Trophoblast cell (in vitro differentiated cells and primary cell): ENCODE measurements at regions not wholly inside any gene's neighbourhood (a gene's known extent, or its start where the extent isn't known, plus 50 kb on each side); places are given as distances from the start of the nearest gene placed in this dataset.

Source experiments
- DNase-seq, 2 donors: peaks; one replicate each; pipeline ENCODE4 v3.0.0-alpha.2; 2016
- H2AFZ ChIP-seq: 2 replicates; pipeline ENCODE4 v1.6.1; 2013; ENCODE audit warnings: low read length, moderate library complexity, mild to moderate bottlenecking; ENCODE audit not compliant: insufficient read depth, poor library complexity
- H2AK5ac ChIP-seq: 2 replicates; pipeline ENCODE4 v1.6.1; 2013; ENCODE audit warnings: mild to moderate bottlenecking, low read length
- H2BK120ac ChIP-seq: 2 replicates; pipeline ENCODE4 v1.6.1; 2013; ENCODE audit warnings: low read length, mild to moderate bottlenecking, moderate library complexity; ENCODE audit not compliant: insufficient read depth, poor library complexity
- H2BK12ac ChIP-seq: 2 replicates; pipeline ENCODE4 v1.6.1; 2013; ENCODE audit warnings: mild to moderate bottlenecking, low read length, moderate library complexity
- H2BK5ac ChIP-seq: 2 replicates; pipeline ENCODE4 v1.6.1; 2013; ENCODE audit warnings: low read length, low read depth, moderate library complexity, mild to moderate bottlenecking; ENCODE audit not compliant: poor library complexity
- H3K14ac ChIP-seq: 2 replicates; pipeline ENCODE4 v1.6.1; 2013; ENCODE audit warnings: mild to moderate bottlenecking, low read length
- H3K18ac ChIP-seq: 2 replicates; pipeline ENCODE4 v1.6.1; 2013; ENCODE audit warnings: mild to moderate bottlenecking, low read length
- H3K23ac ChIP-seq: 2 replicates; pipeline ENCODE4 v1.6.1; 2013; ENCODE audit warnings: low read length
- H3K27ac ChIP-seq: 2 replicates; pipeline ENCODE4 v1.5.1; 2013; ENCODE audit warnings: low read depth, mild to moderate bottlenecking, inconsistent platforms, low read length, moderate library complexity
- H3K27me3 ChIP-seq: 2 replicates; pipeline ENCODE4 v1.6.1; 2013; ENCODE audit warnings: inconsistent platforms, mild to moderate bottlenecking, low read length, moderate library complexity; ENCODE audit not compliant: insufficient read depth
- H3K36me3 ChIP-seq, 2 experiments: 1 replicate in 1 of 2; 2 replicates in 1 of 2; pipeline ENCODE4 v1.6.1; 2013; ENCODE audit warnings: low read length in 2 of 2, mild to moderate bottlenecking in 2 of 2, moderate library complexity in 1 of 2; ENCODE audit not compliant: insufficient read depth in 2 of 2, control insufficient read depth in 1 of 2
- H3K4ac ChIP-seq: 2 replicates; pipeline ENCODE4 v1.6.1; 2013; ENCODE audit warnings: low read depth, mild to moderate bottlenecking, low read length, moderate library complexity
- H3K4me1 ChIP-seq, 2 experiments: 1 replicate in 1 of 2; 2 replicates in 1 of 2; pipeline ENCODE4 v1.6.1; 2013; ENCODE audit warnings: low read length in 2 of 2, mild to moderate bottlenecking in 2 of 2, moderate library complexity in 1 of 2; ENCODE audit not compliant: insufficient read depth in 2 of 2, control insufficient read depth in 1 of 2
- H3K4me2 ChIP-seq: 2 replicates; pipeline ENCODE4 v1.6.1; 2013; ENCODE audit warnings: inconsistent platforms, mild to moderate bottlenecking, low read length, moderate library complexity
- H3K4me3 ChIP-seq: 2 replicates; pipeline ENCODE4 v1.5.1; 2013; ENCODE audit warnings: mild to moderate bottlenecking, low read depth, low read length, inconsistent platforms
- H3K79me1 ChIP-seq: one replicate; pipeline ENCODE4 v1.6.1; 2013; ENCODE audit warnings: low read length
- H3K79me2 ChIP-seq: 2 replicates; pipeline ENCODE4 v1.6.1; 2013; ENCODE audit warnings: low read length, mild to moderate bottlenecking; ENCODE audit not compliant: control insufficient read depth, insufficient read depth, poor library complexity
- H3K9ac ChIP-seq: 2 replicates; pipeline ENCODE4 v1.6.1; 2013; ENCODE audit warnings: mild to moderate bottlenecking, low read length
- H3K9me3 ChIP-seq: 2 replicates; pipeline ENCODE4 v1.6.1; 2013; ENCODE audit warnings: low read depth, mild to moderate bottlenecking, control low read depth, inconsistent platforms, low read length; ENCODE audit not compliant: insufficient read depth
- H4K12ac ChIP-seq: 2 replicates; pipeline ENCODE4 v1.6.1; 2013; ENCODE audit warnings: low read depth, mild to moderate bottlenecking, low read length, moderate library complexity
- H4K8ac ChIP-seq: 2 replicates; pipeline ENCODE4 v1.6.1; 2013; ENCODE audit warnings: low read depth, mild to moderate bottlenecking, low read length, moderate library complexity
- H4K91ac ChIP-seq: one replicate; pipeline ENCODE4 v1.6.1; 2013; ENCODE audit warnings: low read depth, mild to moderate bottlenecking, low read length, moderate library complexity
- WGBS: extraction: QIAGEN DNeasy Blood & Tissue Kit; methylation state at CpG from one replicate; pipeline ENCODE4 v1.1.7; 2013; ENCODE audit warnings: missing lambda C conversion rate; ENCODE audit not compliant: insufficient read length, insufficient coverage; ENCODE audit errors: extremely low coverage; 5-methylcytosine and 5-hydroxymethylcytosine counted together

GRCh38 chr12:25326326-25326725, 75.6 kb upstream of the KRAS start:
- no peak overlapping the region for H2AK5ac ChIP-seq
- WGBS: no CpG with 5 or more reads among the region's 2 CpGs
- H2BK120ac ChIP-seq: no peak overlapping the region
- no peak overlapping the region for H2BK5ac ChIP-seq
- H4K8ac ChIP-seq: no peak overlapping the region
- no peak overlapping the region for H4K12ac ChIP-seq
- H3K27me3 ChIP-seq: no peaks in the 10 kb centered on the region
- no peak overlapping the region for H4K91ac ChIP-seq
- H3K4me2 ChIP-seq: no peak overlapping the region
- no peak overlapping the region for H3K14ac ChIP-seq
- no peak overlapping the region for H3K4me3 ChIP-seq
- no peak overlapping the region for H3K9ac ChIP-seq
- H3K23ac ChIP-seq: no peak overlapping the region
- H3K18ac ChIP-seq: no peak overlapping the region
- no peak overlapping the region for H3K27ac ChIP-seq
- no peaks in the 10 kb centered on the region for H3K79me2 ChIP-seq
- peaks cover 0 to 2% of the 10 kb centered on the region in 2 experiments for H3K4me1 ChIP-seq
- no peaks in the 10 kb centered on the region for H3K36me3 ChIP-seq
- no peaks in the 10 kb centered on the region for H3K79me1 ChIP-seq
- no peak overlapping the region for H2AFZ ChIP-seq
- no peak for DNase-seq
- H2BK12ac ChIP-seq: no peak overlapping the region
- H3K9me3 ChIP-seq: no peaks in the 10 kb centered on the region
- H3K4ac ChIP-seq: no peak overlapping the region

DNA sequence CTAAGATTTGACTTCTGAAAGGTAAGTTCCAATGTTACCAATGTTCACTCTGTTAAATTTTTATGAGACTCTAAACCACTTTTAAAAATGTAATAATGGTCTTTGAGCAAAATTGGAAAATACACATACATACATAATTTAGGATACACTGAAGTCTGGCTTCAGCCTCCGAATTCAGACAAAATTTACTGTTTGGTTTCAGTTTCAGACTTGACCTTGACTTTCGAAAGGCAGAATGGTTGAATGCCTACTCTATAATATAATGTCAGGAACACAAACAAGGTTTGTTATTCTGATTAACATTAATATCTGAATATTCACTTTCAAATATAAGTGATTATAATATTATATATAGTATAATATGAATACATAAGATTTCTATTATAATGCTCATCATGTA, 74.1 kb upstream of the KRAS start:
- no peak overlapping the region for H3K18ac ChIP-seq
- no peak overlapping the region for H3K27ac ChIP-seq
- no peak overlapping the region for H4K8ac ChIP-seq
- H2BK120ac ChIP-seq: no peak overlapping the region
- WGBS: no CpG with 5 or more reads among the region's 2 CpGs
- H2AFZ ChIP-seq: no peak overlapping the region
- H3K4ac ChIP-seq: no peak overlapping the region
- H3K4me2 ChIP-seq: no peak overlapping the region
- no peak overlapping the region for H3K14ac ChIP-seq
- H2BK12ac ChIP-seq: no peak overlapping the region
- H3K23ac ChIP-seq: no peak overlapping the region
- no peak overlapping the region for H3K4me3 ChIP-seq
- no peak overlapping the region for H3K9ac ChIP-seq
- H4K12ac ChIP-seq: no peak overlapping the region
- H3K9me3 ChIP-seq: no peaks in the 10 kb centered on the region
- peaks cover 0 to 2% of the 10 kb centered on the region in 2 experiments for H3K4me1 ChIP-seq
- H2BK5ac ChIP-seq: no peak overlapping the region
- no peaks in the 10 kb centered on the region for H3K79me1 ChIP-seq
- DNase-seq: no peak
- no peaks in the 10 kb centered on the region for H3K79me2 ChIP-seq
- H2AK5ac ChIP-seq: no peak overlapping the region
- no peaks in the 10 kb centered on the region for H3K27me3 ChIP-seq
- no peak overlapping the region for H4K91ac ChIP-seq
- no peaks in the 10 kb centered on the region for H3K36me3 ChIP-seq

DNA sequence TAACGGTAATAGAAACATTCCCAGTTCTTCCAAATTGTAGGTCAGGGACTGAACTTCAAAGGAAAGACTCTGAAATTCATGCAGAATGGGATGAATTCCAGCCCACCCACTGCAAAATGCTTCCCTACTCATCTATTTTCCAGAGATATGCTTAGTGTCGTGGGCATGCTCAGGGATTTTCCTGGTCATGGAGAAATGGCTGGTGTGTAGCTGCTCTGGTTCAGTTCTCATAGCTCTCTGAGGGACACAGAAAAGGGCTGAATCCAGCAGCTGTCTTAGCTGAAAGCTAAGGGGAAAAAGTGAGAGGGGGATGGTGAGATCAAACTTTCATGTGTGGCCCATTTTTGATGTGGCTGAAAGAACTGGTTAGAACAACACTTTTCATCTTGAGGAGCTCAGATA, 72.9 kb upstream of the KRAS start:
- H3K36me3 ChIP-seq: no peaks in the 10 kb centered on the region
- no peak overlapping the region for H3K4me3 ChIP-seq
- H3K9me3 ChIP-seq: no peaks in the 10 kb centered on the region
- H2BK12ac ChIP-seq: no peak overlapping the region
- H4K91ac ChIP-seq: no peak overlapping the region
- H3K79me1 ChIP-seq: no peaks in the 10 kb centered on the region
- H3K27me3 ChIP-seq: no peaks in the 10 kb centered on the region
- no peak overlapping the region for H2BK5ac ChIP-seq
- peaks cover 0 to 2% of the 10 kb centered on the region in 2 experiments for H3K4me1 ChIP-seq
- no peak overlapping the region for H3K4me2 ChIP-seq
- DNase-seq: no peak
- no peak overlapping the region for H4K8ac ChIP-seq
- no peak overlapping the region for H3K9ac ChIP-seq
- no peaks in the 10 kb centered on the region for H3K79me2 ChIP-seq
- H3K14ac ChIP-seq: no peak overlapping the region
- H2AFZ ChIP-seq: no peak overlapping the region
- H3K27ac ChIP-seq: no peak overlapping the region
- H4K12ac ChIP-seq: no peak overlapping the region
- H2BK120ac ChIP-seq: no peak overlapping the region
- no CpG with 5 or more reads among the region's 2 CpGs for WGBS
- no peak overlapping the region for H3K18ac ChIP-seq
- H3K23ac ChIP-seq: no peak overlapping the region
- no peak overlapping the region for H3K4ac ChIP-seq
- no peak overlapping the region for H2AK5ac ChIP-seq

DNA sequence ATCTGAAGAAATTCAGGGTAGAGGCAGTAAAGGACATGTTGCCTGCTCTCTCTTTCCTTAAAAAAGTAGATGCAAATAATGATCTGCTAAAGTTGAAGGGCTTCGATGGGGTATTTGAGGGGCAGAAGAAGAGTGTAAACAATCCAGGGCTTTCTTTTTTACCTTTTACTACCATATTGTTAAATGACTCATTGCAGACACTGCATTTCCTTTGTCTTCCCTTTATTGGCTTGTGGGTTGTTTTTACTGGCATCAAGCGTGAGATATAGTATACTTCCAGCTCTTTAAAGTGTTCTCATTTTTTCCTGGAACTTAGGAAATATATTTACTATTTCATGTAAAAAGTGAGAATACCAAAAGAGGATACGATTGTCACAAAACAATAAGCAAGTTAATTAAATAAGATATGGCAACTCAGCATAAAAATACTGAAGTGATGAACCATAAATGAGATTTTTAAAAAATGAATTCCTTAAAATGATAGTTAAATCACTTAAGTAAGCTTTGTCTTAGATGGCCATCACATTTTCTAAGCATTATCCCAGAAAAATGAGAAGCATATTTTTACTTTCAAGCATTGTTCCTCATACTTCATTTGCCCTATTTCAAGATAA, 72.3 kb upstream of the KRAS start:
- WGBS: no CpG with 5 or more reads among the region's 3 CpGs
- H3K27ac ChIP-seq: no peak overlapping the region
- no peak overlapping the region for H2AFZ ChIP-seq
- no peak overlapping the region for H3K23ac ChIP-seq
- no peak overlapping the region for H3K4ac ChIP-seq
- no peak overlapping the region for H3K9ac ChIP-seq
- no peaks in the 10 kb centered on the region for H3K9me3 ChIP-seq
- no peak overlapping the region for H4K8ac ChIP-seq
- no peak overlapping the region for H3K4me2 ChIP-seq
- no peaks in the 10 kb centered on the region for H3K36me3 ChIP-seq
- no peak overlapping the region for H4K91ac ChIP-seq
- no peaks in the 10 kb centered on the region for H3K27me3 ChIP-seq
- no peaks in the 10 kb centered on the region for H3K79me2 ChIP-seq
- H4K12ac ChIP-seq: no peak overlapping the region
- no peak overlapping the region for H2BK120ac ChIP-seq
- no peak overlapping the region for H2AK5ac ChIP-seq
- DNase-seq: no peak
- H3K4me1 ChIP-seq: peaks cover 0 to 2% of the 10 kb centered on the region in 2 experiments
- H3K79me1 ChIP-seq: no peaks in the 10 kb centered on the region
- H3K4me3 ChIP-seq: no peak overlapping the region
- H3K18ac ChIP-seq: no peak overlapping the region
- H2BK12ac ChIP-seq: no peak overlapping the region
- no peak overlapping the region for H3K14ac ChIP-seq
- H2BK5ac ChIP-seq: no peak overlapping the region
